ENCODE measurements at regions not wholly inside any gene's neighbourhood (a gene's known extent, or its start where the extent isn't known, plus 50 kb on each side); places are given as distances from the start of the nearest gene placed in this dataset.

DNA sequence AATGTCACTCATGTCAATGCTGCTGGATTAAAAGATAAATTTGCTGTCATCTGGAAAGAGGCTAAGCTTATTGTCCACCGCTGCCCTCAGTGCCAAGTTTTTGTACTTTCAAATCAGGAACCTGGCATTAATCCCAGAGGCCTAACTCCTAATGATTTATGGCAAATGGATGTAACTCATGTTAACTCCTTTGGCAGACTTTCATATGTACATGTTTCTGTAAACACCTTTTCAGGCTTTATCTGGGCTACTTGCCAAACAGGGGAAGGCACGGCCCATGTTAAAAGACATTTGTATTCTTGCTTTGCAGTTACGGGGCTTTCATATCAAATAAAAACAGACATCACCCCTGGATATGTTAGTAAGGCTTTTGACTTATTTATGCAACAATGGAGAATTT, 608.0 kb upstream of the ACO1 start:
- TF ChIP-seq POLR2A (IDR thresholded peaks at IDR 0.05), result no peak
- no peak for TF ChIP-seq CTCF (IDR thresholded peaks at IDR 0.05)
